ENCODE measurements at regions not wholly inside any gene's neighbourhood (a gene's known extent, or its start where the extent isn't known, plus 50 kb on each side); places are given as distances from the start of the nearest gene placed in this dataset.

DNA sequence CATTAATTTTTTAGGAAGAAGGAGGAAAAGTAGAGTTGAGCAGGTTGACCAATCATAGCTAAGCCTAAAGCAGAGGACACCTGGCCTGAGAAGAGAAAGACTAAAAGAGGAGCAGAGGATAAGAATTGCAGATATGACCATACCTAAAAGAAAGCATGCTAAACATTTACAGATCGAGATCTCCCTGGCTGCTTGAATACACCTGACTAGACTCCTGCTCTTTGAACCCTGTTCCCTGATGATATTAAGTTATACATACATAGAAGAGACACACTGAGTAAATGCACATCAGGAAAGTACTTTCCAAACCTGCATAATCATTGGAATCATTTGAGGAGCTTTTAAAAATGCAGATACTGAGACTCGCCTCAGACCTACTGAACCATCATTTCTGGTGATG is 232.3 kb upstream of the ELL2 start:
- Histone ChIP-seq H3K4me1 (ENCODE audit: control insufficient read depth, insufficient read depth, low read length) (no peaks in the 10 kb centered on the region), H4K20me1 (ENCODE audit: control insufficient read depth, insufficient read depth) (no peaks in the 10 kb centered on the region), H3K36me3 (ENCODE audit: control insufficient read depth in 2 of 2, insufficient read depth in 2 of 2, low read length in 1 of 2) (no peaks in the 10 kb centered on the region), H3K9me3 (replicated peaks; ENCODE audit: control insufficient read depth, insufficient read depth, low read length) (no peaks in the 10 kb centered on the region), H3K4me2 (ENCODE audit: control insufficient read depth, insufficient read depth) (no peak overlapping the region), H3K27me3 (replicated peaks in 1 of 2; ENCODE audit: control insufficient read depth in 2 of 2, insufficient read depth in 2 of 2, low read length in 1 of 2) (no peaks in the 10 kb centered on the region), H2AFZ (ENCODE audit: control insufficient read depth, low read depth, low read length) (no peak overlapping the region), H3K79me2 (ENCODE audit: control insufficient read depth, insufficient read depth, low read length) (no peaks in the 10 kb centered on the region), H3K4me3 (no peak overlapping the region), H3K27ac (ENCODE audit: control insufficient read depth, insufficient read depth) (no peak overlapping the region), H3K9ac (ENCODE audit: control insufficient read depth, insufficient read depth, low read length) (no peak overlapping the region)
- DNase-seq (ENCODE audit: low read depth, low spot score) (no peak), FAIRE-seq (no peak), ATAC-seq (no peak)
- POLR2A ChIA-PET, result no interaction called here
- CTCF ChIA-PET, result interaction anchor here (0.8 kb wide), 1 partner anchor 143 kb away, joined by 3 read pairs; no protein-coding TSS in a partner anchor
- no TSS peak for BruUV-seq (replicated peaks)
- intact Hi-C loops (cut with micrococcal nuclease; ENCODE audit: unreplicated experiment) (no loop called here), in situ Hi-C loops (cut with MboI) (no loop called here)
- SMC1A ChIA-PET (ENCODE audit: uncharacterized antibody, unreplicated experiment), result interaction anchor here (1.1 to 1.2 kb wide), 2 partner anchors 7 to 31 kb away, joined by 3 read pairs; no protein-coding TSS in a partner anchor
- WGBS (ENCODE audit: insufficient coverage, insufficient replicate concordance, low lambda C conversion rate, missing lambda C conversion rate), result 94% methylated on average over 2 of the region's 2 CpGs
- RAD21 ChIA-PET (ENCODE audit: unreplicated experiment), result no interaction called here
- TF ChIP-seq, protein P1, sequence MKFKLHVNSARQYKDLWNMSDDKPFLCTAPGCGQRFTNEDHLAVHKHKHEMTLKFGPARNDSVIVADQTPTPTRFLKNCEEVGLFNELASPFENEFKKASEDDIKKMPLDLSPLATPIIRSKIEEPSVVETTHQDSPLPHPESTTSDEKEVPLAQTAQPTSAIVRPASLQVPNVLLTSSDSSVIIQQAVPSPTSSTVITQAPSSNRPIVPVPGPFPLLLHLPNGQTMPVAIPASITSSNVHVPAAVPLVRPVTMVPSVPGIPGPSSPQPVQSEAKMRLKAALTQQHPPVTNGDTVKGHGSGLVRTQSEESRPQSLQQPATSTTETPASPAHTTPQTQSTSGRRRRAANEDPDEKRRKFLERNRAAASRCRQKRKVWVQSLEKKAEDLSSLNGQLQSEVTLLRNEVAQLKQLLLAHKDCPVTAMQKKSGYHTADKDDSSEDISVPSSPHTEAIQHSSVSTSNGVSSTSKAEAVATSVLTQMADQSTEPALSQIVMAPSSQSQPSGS (IDR thresholded peaks at IDR 0.05; ENCODE audit: low read length), result no peak
- TF ChIP-seq SREBF1 (IDR thresholded peaks at IDR 0.05; ENCODE audit: low read length) (no peak), RBBP5 (conservative IDR thresholded peaks at IDR 0.05) (no peak), ZNF384 (IDR thresholded peaks at IDR 0.05; ENCODE audit: borderline replicate concordance, low read depth, low read length) (no peak), SMAD1 (IDR thresholded peaks at IDR 0.05; ENCODE audit: low read depth, partially characterized antibody) (no peak), JUNB (IDR thresholded peaks at IDR 0.05) (no peak), TARDBP (IDR thresholded peaks at IDR 0.05; ENCODE audit: borderline replicate concordance) (no peak), RCOR1 (conservative IDR thresholded peaks at IDR 0.05; ENCODE audit: low read depth, low read length) (no peak), NRF1 (conservative IDR thresholded peaks at IDR 0.05; ENCODE audit: low read depth, low read length) (no peak), NR2F1 (conservative IDR thresholded peaks at IDR 0.05) (no peak), RB1 (IDR thresholded peaks at IDR 0.05; ENCODE audit: borderline replicate concordance) (no peak), PAX8 (IDR thresholded peaks at IDR 0.05) (no peak), FOXM1 (IDR thresholded peaks at IDR 0.05; ENCODE audit: low read depth, low read length) (no peak)
- TF ChIP-seq, protein P2, sequence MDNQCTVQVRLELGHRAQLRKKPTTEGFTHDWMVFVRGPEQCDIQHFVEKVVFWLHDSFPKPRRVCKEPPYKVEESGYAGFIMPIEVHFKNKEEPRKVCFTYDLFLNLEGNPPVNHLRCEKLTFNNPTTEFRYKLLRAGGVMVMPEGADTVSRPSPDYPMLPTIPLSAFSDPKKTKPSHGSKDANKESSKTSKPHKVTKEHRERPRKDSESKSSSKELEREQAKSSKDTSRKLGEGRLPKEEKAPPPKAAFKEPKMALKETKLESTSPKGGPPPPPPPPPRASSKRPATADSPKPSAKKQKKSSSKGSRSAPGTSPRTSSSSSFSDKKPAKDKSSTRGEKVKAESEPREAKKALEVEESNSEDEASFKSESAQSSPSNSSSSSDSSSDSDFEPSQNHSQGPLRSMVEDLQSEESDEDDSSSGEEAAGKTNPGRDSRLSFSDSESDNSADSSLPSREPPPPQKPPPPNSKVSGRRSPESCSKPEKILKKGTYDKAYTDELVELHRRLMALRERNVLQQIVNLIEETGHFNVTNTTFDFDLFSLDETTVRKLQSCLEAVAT (IDR thresholded peaks at IDR 0.05), result no peak
- TF ChIP-seq, protein P3, sequence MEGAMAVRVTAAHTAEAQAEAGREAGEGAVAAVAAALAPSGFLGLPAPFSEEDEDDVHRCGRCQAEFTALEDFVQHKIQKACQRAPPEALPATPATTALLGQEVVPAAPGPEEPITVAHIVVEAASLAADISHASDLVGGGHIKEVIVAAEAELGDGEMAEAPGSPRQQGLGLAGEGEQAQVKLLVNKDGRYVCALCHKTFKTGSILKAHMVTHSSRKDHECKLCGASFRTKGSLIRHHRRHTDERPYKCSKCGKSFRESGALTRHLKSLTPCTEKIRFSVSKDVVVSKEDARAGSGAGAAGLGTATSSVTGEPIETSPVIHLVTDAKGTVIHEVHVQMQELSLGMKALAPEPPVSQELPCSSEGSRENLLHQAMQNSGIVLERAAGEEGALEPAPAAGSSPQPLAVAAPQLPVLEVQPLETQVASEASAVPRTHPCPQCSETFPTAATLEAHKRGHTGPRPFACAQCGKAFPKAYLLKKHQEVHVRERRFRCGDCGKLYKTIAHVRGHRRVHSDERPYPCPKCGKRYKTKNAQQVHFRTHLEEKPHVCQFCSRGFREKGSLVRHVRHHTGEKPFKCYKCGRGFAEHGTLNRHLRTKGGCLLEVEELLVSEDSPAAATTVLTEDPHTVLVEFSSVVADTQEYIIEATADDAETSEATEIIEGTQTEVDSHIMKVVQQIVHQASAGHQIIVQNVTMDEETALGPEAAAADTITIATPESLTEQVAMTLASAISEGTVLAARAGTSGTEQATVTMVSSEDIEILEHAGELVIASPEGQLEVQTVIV (IDR thresholded peaks at IDR 0.05; ENCODE audit: borderline replicate concordance, partially characterized antibody), result no peak
- TF ChIP-seq, protein P4, sequence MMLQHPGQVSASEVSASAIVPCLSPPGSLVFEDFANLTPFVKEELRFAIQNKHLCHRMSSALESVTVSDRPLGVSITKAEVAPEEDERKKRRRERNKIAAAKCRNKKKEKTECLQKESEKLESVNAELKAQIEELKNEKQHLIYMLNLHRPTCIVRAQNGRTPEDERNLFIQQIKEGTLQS (IDR thresholded peaks at IDR 0.05; ENCODE audit: borderline replicate concordance, extremely low read depth, low read depth, low read length), result no peak
- TF ChIP-seq, protein P5, sequence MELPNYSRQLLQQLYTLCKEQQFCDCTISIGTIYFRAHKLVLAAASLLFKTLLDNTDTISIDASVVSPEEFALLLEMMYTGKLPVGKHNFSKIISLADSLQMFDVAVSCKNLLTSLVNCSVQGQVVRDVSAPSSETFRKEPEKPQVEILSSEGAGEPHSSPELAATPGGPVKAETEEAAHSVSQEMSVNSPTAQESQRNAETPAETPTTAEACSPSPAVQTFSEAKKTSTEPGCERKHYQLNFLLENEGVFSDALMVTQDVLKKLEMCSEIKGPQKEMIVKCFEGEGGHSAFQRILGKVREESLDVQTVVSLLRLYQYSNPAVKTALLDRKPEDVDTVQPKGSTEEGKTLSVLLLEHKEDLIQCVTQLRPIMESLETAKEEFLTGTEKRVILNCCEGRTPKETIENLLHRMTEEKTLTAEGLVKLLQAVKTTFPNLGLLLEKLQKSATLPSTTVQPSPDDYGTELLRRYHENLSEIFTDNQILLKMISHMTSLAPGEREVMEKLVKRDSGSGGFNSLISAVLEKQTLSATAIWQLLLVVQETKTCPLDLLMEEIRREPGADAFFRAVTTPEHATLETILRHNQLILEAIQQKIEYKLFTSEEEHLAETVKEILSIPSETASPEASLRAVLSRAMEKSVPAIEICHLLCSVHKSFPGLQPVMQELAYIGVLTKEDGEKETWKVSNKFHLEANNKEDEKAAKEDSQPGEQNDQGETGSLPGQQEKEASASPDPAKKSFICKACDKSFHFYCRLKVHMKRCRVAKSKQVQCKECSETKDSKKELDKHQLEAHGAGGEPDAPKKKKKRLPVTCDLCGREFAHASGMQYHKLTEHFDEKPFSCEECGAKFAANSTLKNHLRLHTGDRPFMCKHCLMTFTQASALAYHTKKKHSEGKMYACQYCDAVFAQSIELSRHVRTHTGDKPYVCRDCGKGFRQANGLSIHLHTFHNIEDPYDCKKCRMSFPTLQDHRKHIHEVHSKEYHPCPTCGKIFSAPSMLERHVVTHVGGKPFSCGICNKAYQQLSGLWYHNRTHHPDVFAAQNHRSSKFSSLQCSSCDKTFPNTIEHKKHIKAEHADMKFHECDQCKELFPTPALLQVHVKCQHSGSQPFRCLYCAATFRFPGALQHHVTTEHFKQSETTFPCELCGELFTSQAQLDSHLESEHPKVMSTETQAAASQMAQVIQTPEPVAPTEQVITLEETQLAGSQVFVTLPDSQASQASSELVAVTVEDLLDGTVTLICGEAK (IDR thresholded peaks at IDR 0.05; ENCODE audit: borderline replicate concordance), result no peak
